HEK293 (cell line): ENCODE measurements at regions not wholly inside any gene's neighbourhood (a gene's known extent, or its start where the extent isn't known, plus 50 kb on each side); places are given as distances from the start of the nearest gene placed in this dataset.
"Not testable (repeated sequence)": the region's sequence is repeated elsewhere in the genome, so short reads cannot be mapped to it uniquely, and the experiment has no call there.

Experiments
- CTCF ChIA-PET: fragments of 350-600 bp; formaldehyde crosslinking; extraction: SDS; loops from one replicate; lab custom pipeline; 2021; ENCODE audit warnings: antibody characterized with exemption; lab: Yijun Ruan, JAX
- POLR2A ChIA-PET: fragments of 300-600 bp; formaldehyde crosslinking; extraction: SDS; loops from one replicate; lab custom pipeline; 2020; ENCODE audit warnings: antibody characterized with exemption, inconsistent platforms; lab: Yijun Ruan, JAX
- H3K27ac ChIP-seq: fragments of 200-500 bp; sonication (Bioruptor generic); 2 replicates; pipeline ENCODE4 v1.5.1; 2014; ENCODE audit warnings: low read depth, low read length, control low read depth, inconsistent platforms; ENCODE audit errors: extremely low read depth
- H3K36me3 ChIP-seq, 2 experiments: fragments of 200-500 bp in 1 of 2; sonication (Bioruptor generic) in 1 of 2; 1 replicate in 1 of 2; 2 replicates in 1 of 2; pipeline ENCODE4 v1.5.1; 2014 to 2017; ENCODE audit warnings: inconsistent platforms in 2 of 2, low read length in 2 of 2; ENCODE audit not compliant: control insufficient read depth in 2 of 2, insufficient read depth in 1 of 2
- H3K4me1 ChIP-seq: fragments of 200-500 bp; sonication (Bioruptor generic); 2 replicates; pipeline ENCODE4 v1.5.1; 2014; ENCODE audit warnings: mild to moderate bottlenecking, low read length, inconsistent platforms; ENCODE audit not compliant: control insufficient read depth, insufficient read depth
- H3K4me3 ChIP-seq: 2 replicates; pipeline ENCODE4 v1.5.1; 2011; ENCODE audit warnings: low read depth, mild to moderate bottlenecking, control low read depth, low read length, moderate library complexity
- H3K9me3 ChIP-seq: fragments of 200-500 bp; sonication (Bioruptor generic); 2 replicates; pipeline ENCODE4 v1.5.1; 2014; ENCODE audit warnings: low read depth, low read length, inconsistent platforms; ENCODE audit not compliant: control insufficient read depth, insufficient read depth
- EGR2 ChIP-seq: fragments of 450-650 bp; formaldehyde crosslinking; IDR thresholded peaks from 2 replicates; pipeline ENCODE4 v1.5.1; 2016; ENCODE audit warnings: low read depth, missing biosample characterization, missing genetic modification characterization
- KLF10 ChIP-seq: fragments of 450-650 bp; IDR thresholded peaks from 2 replicates; pipeline ENCODE4 v1.5.1; 2018; ENCODE audit warnings: missing biosample characterization, mild to moderate bottlenecking, missing genetic modification characterization
- OSR2 ChIP-seq: fragments of 450-650 bp; formaldehyde crosslinking; IDR thresholded peaks from 2 replicates; pipeline ENCODE4 v1.5.1; 2016; ENCODE audit warnings: missing biosample characterization, missing genetic modification characterization
- SP7 ChIP-seq: fragments of 450-650 bp; formaldehyde crosslinking; IDR thresholded peaks from 2 replicates; pipeline ENCODE4 v1.5.1; 2016; ENCODE audit warnings: missing biosample characterization, missing genetic modification characterization
- TRIM28 ChIP-seq: IDR thresholded peaks from 2 replicates; pipeline ENCODE4 v1.6.1; 2011; ENCODE audit warnings: low read length, control low read depth, borderline replicate concordance
- ZNF202 ChIP-seq: fragments of 450-650 bp; formaldehyde crosslinking; IDR thresholded peaks from 2 replicates; pipeline ENCODE4 v1.5.1; 2016; ENCODE audit warnings: missing biosample characterization, missing genetic modification characterization, borderline replicate concordance
- ZNF223 ChIP-seq: fragments of 450-650 bp; formaldehyde crosslinking; IDR thresholded peaks from 2 replicates; pipeline ENCODE4 v1.5.1; 2016; ENCODE audit warnings: missing biosample characterization, missing genetic modification characterization
- ZNF335 ChIP-seq: fragments of 450-650 bp; formaldehyde crosslinking; conservative IDR thresholded peaks from 2 replicates; pipeline ENCODE4 v1.5.1; 2016; ENCODE audit warnings: missing biosample characterization, missing genetic modification characterization
- ZNF341 ChIP-seq: fragments of 450-650 bp; formaldehyde crosslinking; IDR thresholded peaks from 2 replicates; pipeline ENCODE4; 2016; ENCODE audit warnings: low read depth, missing biosample characterization, missing genetic modification characterization
- ZNF404 ChIP-seq: fragments of 450-650 bp; formaldehyde crosslinking; IDR thresholded peaks from 2 replicates; pipeline ENCODE4 v1.5.1; 2017; ENCODE audit warnings: missing biosample characterization, missing genetic modification characterization
- ZNF600 ChIP-seq: fragments of 450-650 bp; formaldehyde crosslinking; IDR thresholded peaks from 2 replicates; pipeline ENCODE4 v1.5.1; 2016; ENCODE audit warnings: missing biosample characterization, missing genetic modification characterization
- ZNF623 ChIP-seq: fragments of 450-650 bp; formaldehyde crosslinking; IDR thresholded peaks from 2 replicates; pipeline ENCODE4 v1.5.1; 2016; ENCODE audit warnings: missing biosample characterization, missing genetic modification characterization
- ZNF76 ChIP-seq: fragments of 450-650 bp; formaldehyde crosslinking; IDR thresholded peaks from 2 replicates; pipeline ENCODE4; 2016; ENCODE audit warnings: low read depth, missing biosample characterization, missing genetic modification characterization, borderline replicate concordance
- ZNF777 ChIP-seq: fragments of 450-650 bp; formaldehyde crosslinking; IDR thresholded peaks from 2 replicates; pipeline ENCODE4 v1.5.1; 2017; ENCODE audit warnings: missing biosample characterization, missing genetic modification characterization, borderline replicate concordance
- TF ChIP-seq, protein P1 (sequence below): IDR thresholded peaks from 2 replicates; pipeline ENCODE4 v1.6.1; 2011; ENCODE audit warnings: mild to moderate bottlenecking, low read depth, low read length, borderline replicate concordance
- TF ChIP-seq, protein P2 (sequence below): fragments of 450-650 bp; formaldehyde crosslinking; IDR thresholded peaks from 2 replicates; pipeline ENCODE4 v1.5.1; 2017; ENCODE audit warnings: missing biosample characterization, missing genetic modification characterization
- TF ChIP-seq, protein P3 (sequence below): fragments of 450-650 bp; formaldehyde crosslinking; IDR thresholded peaks from 2 replicates; pipeline ENCODE4 v1.5.1; 2016; ENCODE audit warnings: missing biosample characterization, missing genetic modification characterization
- TF ChIP-seq, protein P4 (sequence below): fragments of 450-650 bp; formaldehyde crosslinking; IDR thresholded peaks from 2 replicates; pipeline ENCODE4 v1.5.1; 2016; ENCODE audit warnings: missing biosample characterization, missing genetic modification characterization
- TF ChIP-seq, protein P5 (sequence below): fragments of 450-650 bp; formaldehyde crosslinking; IDR thresholded peaks from 2 replicates; pipeline ENCODE4 v1.5.1; 2016; ENCODE audit warnings: missing biosample characterization, missing genetic modification characterization

DNA sequence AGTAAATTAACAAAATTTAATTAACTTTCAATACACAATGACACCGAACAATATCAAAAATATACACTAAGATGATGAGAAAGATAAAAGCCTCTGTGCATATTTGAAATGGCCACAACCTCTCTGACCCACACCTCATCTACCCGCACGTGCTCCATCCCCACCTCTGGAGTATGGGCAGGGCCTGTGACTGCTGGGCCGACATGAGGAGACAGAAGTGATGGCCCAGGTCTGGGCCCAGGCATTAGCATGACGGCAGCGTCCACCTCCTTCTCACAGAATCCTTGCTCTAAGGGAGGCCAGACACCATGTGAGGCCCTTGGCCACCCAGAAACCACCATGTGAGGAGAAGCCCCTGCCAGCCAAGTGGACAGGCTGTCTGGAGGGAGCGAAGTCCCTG is 122.1 kb upstream of the RNF32 start (continued):
- TF ChIP-seq, protein P1, sequence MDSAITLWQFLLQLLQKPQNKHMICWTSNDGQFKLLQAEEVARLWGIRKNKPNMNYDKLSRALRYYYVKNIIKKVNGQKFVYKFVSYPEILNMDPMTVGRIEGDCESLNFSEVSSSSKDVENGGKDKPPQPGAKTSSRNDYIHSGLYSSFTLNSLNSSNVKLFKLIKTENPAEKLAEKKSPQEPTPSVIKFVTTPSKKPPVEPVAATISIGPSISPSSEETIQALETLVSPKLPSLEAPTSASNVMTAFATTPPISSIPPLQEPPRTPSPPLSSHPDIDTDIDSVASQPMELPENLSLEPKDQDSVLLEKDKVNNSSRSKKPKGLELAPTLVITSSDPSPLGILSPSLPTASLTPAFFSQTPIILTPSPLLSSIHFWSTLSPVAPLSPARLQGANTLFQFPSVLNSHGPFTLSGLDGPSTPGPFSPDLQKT, result no peak
- TF ChIP-seq, protein P2, sequence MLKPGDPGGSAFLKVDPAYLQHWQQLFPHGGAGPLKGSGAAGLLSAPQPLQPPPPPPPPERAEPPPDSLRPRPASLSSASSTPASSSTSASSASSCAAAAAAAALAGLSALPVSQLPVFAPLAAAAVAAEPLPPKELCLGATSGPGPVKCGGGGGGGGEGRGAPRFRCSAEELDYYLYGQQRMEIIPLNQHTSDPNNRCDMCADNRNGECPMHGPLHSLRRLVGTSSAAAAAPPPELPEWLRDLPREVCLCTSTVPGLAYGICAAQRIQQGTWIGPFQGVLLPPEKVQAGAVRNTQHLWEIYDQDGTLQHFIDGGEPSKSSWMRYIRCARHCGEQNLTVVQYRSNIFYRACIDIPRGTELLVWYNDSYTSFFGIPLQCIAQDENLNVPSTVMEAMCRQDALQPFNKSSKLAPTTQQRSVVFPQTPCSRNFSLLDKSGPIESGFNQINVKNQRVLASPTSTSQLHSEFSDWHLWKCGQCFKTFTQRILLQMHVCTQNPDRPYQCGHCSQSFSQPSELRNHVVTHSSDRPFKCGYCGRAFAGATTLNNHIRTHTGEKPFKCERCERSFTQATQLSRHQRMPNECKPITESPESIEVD, result no peak
- TF ChIP-seq, protein P3, sequence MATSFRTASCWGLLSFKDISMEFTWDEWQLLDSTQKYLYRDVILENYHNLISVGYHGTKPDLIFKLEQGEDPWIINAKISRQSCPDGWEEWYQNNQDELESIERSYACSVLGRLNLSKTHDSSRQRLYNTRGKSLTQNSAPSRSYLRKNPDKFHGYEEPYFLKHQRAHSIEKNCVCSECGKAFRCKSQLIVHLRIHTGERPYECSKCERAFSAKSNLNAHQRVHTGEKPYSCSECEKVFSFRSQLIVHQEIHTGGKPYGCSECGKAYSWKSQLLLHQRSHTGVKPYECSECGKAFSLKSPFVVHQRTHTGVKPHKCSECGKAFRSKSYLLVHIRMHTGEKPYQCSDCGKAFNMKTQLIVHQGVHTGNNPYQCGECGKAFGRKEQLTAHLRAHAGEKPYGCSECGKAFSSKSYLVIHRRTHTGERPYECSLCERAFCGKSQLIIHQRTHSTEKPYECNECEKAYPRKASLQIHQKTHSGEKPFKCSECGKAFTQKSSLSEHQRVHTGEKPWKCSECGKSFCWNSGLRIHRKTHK (tag by site-specific recombination), result no peak
- TF ChIP-seq SP7, result no peak
- no peak for TF ChIP-seq ZNF623 (tag by site-specific recombination)

DNA sequence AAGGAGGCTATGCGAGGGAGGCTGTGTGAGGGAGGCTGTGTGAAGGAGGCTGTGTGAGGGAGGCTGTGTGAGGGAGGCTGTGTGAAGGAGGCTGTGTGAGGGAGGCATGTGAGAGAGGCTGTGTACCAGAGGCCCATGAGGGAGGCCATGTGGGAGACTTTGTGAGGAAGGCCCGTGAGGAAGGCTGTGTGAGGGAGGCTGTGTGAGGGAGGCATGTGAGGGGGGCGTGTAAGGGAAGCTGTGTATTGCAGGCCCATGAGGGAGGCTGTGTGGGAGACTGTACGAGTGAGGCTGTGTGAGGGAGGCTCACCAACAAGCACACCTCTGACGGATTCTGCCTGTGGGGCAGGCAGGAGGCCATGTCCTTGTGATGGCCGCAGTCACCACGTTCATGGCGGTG is 122.7 kb upstream of the RNF32 start:
- H3K4me1 ChIP-seq, H3K27ac ChIP-seq, H3K36me3 ChIP-seq, H3K9me3 ChIP-seq, POLR2A ChIA-PET, CTCF ChIA-PET, H3K4me3 ChIP-seq: not testable (repeated sequence)

DNA sequence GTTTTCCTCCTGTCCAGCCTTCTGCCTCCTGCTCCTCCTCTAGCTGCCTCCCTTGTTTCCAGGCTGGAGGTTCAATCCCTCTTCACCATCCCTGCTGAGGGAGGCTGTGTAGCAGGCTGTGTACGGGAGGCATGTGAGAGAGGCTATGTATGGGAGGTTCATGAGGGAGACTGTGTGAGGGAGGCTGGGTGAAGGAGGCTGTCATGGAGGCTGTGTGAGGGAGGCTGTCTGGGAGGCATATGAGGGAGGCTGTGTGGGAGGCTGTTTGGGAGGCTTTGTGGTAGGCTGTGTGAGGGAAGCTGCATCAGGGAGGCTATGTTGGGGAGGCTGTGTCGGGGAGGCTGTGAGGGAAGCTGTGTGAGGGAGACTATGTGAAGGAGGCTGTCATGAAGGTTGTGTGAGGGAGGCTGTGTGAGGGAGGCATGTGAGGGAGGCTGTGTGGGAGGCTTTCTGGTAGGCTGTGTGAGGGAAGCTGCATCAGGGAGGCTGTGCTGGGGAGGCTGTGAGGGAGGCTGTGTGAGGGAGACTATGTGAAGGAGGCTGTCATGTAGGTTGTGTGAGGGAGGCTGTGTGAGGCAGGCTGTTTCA is 123.7 kb upstream of the RNF32 start:
- H3K9me3 ChIP-seq, result no peaks in the 10 kb centered on the region
- no peak overlapping the region for H3K4me3 ChIP-seq
- H3K27ac ChIP-seq, result no peak overlapping the region
- H3K36me3 ChIP-seq, result no peaks in the 10 kb centered on the region
- ChIA-PET POLR2A (no interaction called here), CTCF (no interaction called here)
- no peaks in the 10 kb centered on the region for H3K4me1 ChIP-seq
- no peak for TF ChIP-seq ZNF600
- 0 out of 2 replicates have a peak, but pooled peaks have one; percentile 9 for TF ChIP-seq ZNF202
- TF ChIP-seq EGR2 (tag by site-specific recombination), result peak; percentile 55; the same call in 1 of the 2 replicates
- no peak for TF ChIP-seq ZNF223 (tag by site-specific recombination)

DNA sequence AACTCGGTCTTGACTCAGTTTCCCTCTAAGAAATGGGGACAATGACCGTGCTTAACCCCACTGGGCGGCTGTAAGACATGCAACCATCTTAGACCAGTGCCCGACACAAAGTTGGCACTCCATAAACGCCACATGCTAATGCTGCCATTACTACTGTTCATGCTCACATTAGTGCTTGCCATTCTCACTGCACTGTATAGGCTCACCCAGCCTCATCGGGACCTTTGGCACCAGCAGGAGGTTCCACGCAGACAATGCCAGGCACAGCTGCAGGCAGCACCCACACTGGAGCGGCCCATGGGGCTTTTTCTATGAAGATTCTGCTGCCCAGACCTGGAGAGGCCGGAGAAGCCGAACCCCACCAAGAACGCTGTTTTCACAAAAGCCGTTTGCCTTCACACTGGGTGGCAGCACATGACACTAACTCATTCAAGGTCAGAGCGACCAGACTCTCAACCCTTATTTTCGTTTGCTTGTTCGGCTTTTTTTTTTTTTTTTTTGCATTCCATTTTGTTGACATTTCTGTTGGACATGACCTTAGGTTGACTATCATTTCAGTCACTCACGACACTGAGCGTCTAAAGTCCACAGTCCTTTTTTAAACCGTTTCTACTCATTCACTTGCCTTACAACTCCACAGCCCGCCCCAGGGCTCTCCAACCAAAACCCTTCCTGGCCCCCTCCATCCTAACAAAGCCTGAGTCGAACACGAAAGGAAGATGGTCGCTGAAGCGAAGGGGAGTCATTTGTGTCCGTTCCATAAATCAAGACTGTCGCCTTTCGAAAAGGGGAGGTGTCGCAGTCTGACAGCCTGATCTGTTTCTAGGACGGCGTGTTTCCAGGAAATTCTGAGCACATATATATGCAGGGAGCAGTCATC is 124.4 kb upstream of the RNF32 start:
- CTCF ChIA-PET, result no interaction called here
- Histone ChIP-seq H3K9me3 (no peaks in the 10 kb centered on the region), H3K4me3 (no peak overlapping the region), H3K4me1 (no peaks in the 10 kb centered on the region), H3K36me3 (no peaks in the 10 kb centered on the region), H3K27ac (no peak overlapping the region)
- POLR2A ChIA-PET, result no interaction called here
- TF ChIP-seq SP7 (no peak), OSR2 (tag by site-specific recombination) (no peak), ZNF335 (tag by site-specific recombination) (no peak), ZNF341 (tag by site-specific recombination) (no peak), ZNF404 (no peak), ZNF76 (no peak), ZNF777 (tag by site-specific recombination) (no peak), KLF10 (tag by site-specific recombination) (no peak), TRIM28 (no peak), ZNF623 (tag by site-specific recombination) (no peak)
- TF ChIP-seq, protein P4, sequence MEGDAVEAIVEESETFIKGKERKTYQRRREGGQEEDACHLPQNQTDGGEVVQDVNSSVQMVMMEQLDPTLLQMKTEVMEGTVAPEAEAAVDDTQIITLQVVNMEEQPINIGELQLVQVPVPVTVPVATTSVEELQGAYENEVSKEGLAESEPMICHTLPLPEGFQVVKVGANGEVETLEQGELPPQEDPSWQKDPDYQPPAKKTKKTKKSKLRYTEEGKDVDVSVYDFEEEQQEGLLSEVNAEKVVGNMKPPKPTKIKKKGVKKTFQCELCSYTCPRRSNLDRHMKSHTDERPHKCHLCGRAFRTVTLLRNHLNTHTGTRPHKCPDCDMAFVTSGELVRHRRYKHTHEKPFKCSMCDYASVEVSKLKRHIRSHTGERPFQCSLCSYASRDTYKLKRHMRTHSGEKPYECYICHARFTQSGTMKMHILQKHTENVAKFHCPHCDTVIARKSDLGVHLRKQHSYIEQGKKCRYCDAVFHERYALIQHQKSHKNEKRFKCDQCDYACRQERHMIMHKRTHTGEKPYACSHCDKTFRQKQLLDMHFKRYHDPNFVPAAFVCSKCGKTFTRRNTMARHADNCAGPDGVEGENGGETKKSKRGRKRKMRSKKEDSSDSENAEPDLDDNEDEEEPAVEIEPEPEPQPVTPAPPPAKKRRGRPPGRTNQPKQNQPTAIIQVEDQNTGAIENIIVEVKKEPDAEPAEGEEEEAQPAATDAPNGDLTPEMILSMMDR (tag by site-specific recombination), result no peak
- TF ChIP-seq, protein P3 (tag by site-specific recombination), result no peak
- TF ChIP-seq, protein P5, sequence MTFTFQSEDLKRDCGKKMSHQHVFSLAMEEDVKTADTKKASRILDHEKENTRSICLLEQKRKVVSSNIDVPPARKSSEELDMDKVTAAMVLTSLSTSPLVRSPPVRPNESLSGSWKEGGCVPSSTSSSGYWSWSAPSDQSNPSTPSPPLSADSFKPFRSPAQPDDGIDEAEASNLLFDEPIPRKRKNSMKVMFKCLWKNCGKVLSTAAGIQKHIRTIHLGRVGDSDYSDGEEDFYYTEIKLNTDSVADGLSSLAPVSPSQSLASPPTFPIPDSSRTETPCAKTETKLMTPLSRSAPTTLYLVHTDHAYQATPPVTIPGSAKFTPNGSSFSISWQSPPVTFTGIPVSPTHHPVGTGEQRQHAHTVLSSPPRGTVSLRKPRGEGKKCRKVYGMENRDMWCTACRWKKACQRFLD, result no peak
